Vagina (tissue), 2 donors: ENCODE measurements at regions not wholly inside any gene's neighbourhood (a gene's known extent, or its start where the extent isn't known, plus 50 kb on each side); places are given as distances from the start of the nearest gene placed in this dataset.

Experiments
- POLR2A ChIP-seq, 2 donors: fragments of 450-650 bp; IDR thresholded peaks; one replicate each; pipeline ENCODE4 v1.6.1; 2017; ENCODE audit warnings: antibody characterized with exemption in 2 of 2, mild to moderate bottlenecking in 2 of 2, moderate library complexity in 2 of 2
- POLR2AphosphoS5 ChIP-seq, 2 donors: sonication (generic); formaldehyde crosslinking; IDR thresholded peaks; one replicate each; pipeline ENCODE4 v1.9.0; 2017; ENCODE audit warnings: antibody characterized with exemption in 2 of 2, mild to moderate bottlenecking in 2 of 2, low read depth in 1 of 2; ENCODE audit not compliant: insufficient read depth in 1 of 2

- TF ChIP-seq POLR2A (IDR thresholded peaks at IDR 0.05) = no peak
- no peak for TF ChIP-seq POLR2AphosphoS5 (IDR thresholded peaks at IDR 0.05; ENCODE audit: insufficient read depth in 1 of 2, low read depth in 1 of 2)
Observed at GRCh38 chr6:115091461-115091860, 748.6 kb upstream of the HS3ST5 start.
